IMR-90 (cell line): ENCODE measurements at regions not wholly inside any gene's neighbourhood (a gene's known extent, or its start where the extent isn't known, plus 50 kb on each side); places are given as distances from the start of the nearest gene placed in this dataset.

Experiments used
- ATAC-seq: fragments of 200-7000 bp; cut with Tn5 transposase; 2 replicates; pipeline ENCODE4 v1.9.1; 2020; ENCODE audit warnings: low read depth, mild to moderate bottlenecking, moderate library complexity
- BruUV-seq: library from RNA; stranded (reverse); fragments of 400-500 nt; replicated peaks from 2 replicates; lab custom pipeline; 2021; lab: Mats Ljungman, UMichigan
- CTCF ChIA-PET: fragments of 300-600 bp; formaldehyde crosslinking; extraction: SDS; loops from one replicate; lab custom pipeline; 2021; ENCODE audit warnings: antibody characterized with exemption; lab: Yijun Ruan, JAX
- POLR2A ChIA-PET: fragments of 300-600 bp; sonication (Branson Sonifier 250); formaldehyde crosslinking; loops from one replicate; lab custom pipeline; 2022; ENCODE audit warnings: antibody characterized with exemption; ENCODE audit not compliant: unreplicated experiment; lab: Charles Lee
- DNase-seq: peaks from one replicate; pipeline ENCODE4 v3.0.0; 2013
- H2AFZ ChIP-seq: replicated peaks from 2 replicates; pipeline ENCODE3; 2013; ENCODE audit warnings: low read length, mild to moderate bottlenecking; ENCODE audit not compliant: poor library complexity
- H2AK5ac ChIP-seq: 2 replicates; pipeline ENCODE4 v1.6.1; 2013; ENCODE audit warnings: low read depth, low read length, inconsistent platforms
- H2AK9ac ChIP-seq: replicated peaks from 2 replicates; pipeline ENCODE3; 2013; ENCODE audit warnings: mild to moderate bottlenecking, low read depth, low read length, moderate library complexity; ENCODE audit not compliant: poor library complexity
- H2BK120ac ChIP-seq: 2 replicates; pipeline ENCODE4 v1.6.1; 2013; ENCODE audit warnings: low read depth, low read length, inconsistent platforms
- H2BK15ac ChIP-seq: 3 replicates; pipeline ENCODE4 v1.6.1; 2013; ENCODE audit warnings: low read depth, low read length, inconsistent platforms
- H2BK20ac ChIP-seq: 2 replicates; pipeline ENCODE4 v1.6.1; 2013; ENCODE audit warnings: low read depth, mild to moderate bottlenecking, inconsistent platforms, low read length, moderate library complexity
- H2BK5ac ChIP-seq: 2 replicates; pipeline ENCODE4 v1.6.1; 2013; ENCODE audit warnings: mild to moderate bottlenecking, low read depth, low read length, inconsistent platforms; ENCODE audit not compliant: poor library complexity, severe bottlenecking
- H3K14ac ChIP-seq: replicated peaks from 2 replicates; pipeline ENCODE4 v1.6.1; 2013; ENCODE audit warnings: low read depth, low read length, inconsistent platforms
- H3K18ac ChIP-seq: 2 replicates; pipeline ENCODE4 v1.6.1; 2013; ENCODE audit warnings: low read depth, low read length, control low read depth
- H3K23ac ChIP-seq: 2 replicates; pipeline ENCODE4 v1.6.1; 2013; ENCODE audit warnings: low read depth, low read length, inconsistent platforms
- H3K27ac ChIP-seq: 2 replicates; pipeline ENCODE4 v1.5.1; 2013; ENCODE audit warnings: mild to moderate bottlenecking, control low read depth, low read length; ENCODE audit not compliant: insufficient read depth
- H3K27me3 ChIP-seq: 2 replicates; pipeline ENCODE4 v1.6.1; 2013; ENCODE audit warnings: low read length; ENCODE audit not compliant: control insufficient read depth, insufficient read depth
- H3K36me3 ChIP-seq: 2 replicates; pipeline ENCODE4 v1.6.1; 2013; ENCODE audit warnings: low read length, mixed read lengths; ENCODE audit not compliant: control insufficient read depth, insufficient read depth
- H3K4ac ChIP-seq: 2 replicates; pipeline ENCODE4 v1.6.1; 2013; ENCODE audit warnings: low read depth, low read length, inconsistent platforms
- H3K4me1 ChIP-seq: 2 replicates; pipeline ENCODE4 v1.6.1; 2013; ENCODE audit warnings: low read length, mixed read lengths; ENCODE audit not compliant: control insufficient read depth, insufficient read depth
- H3K4me2 ChIP-seq: 2 replicates; pipeline ENCODE4 v1.6.1; 2013; ENCODE audit warnings: low read depth, mild to moderate bottlenecking, control low read depth, low read length, moderate library complexity
- H3K4me3 ChIP-seq: 2 replicates; pipeline ENCODE4 v1.5.1; 2013; ENCODE audit warnings: low read depth, mild to moderate bottlenecking, control low read depth, low read length, moderate library complexity; ENCODE audit not compliant: insufficient read depth
- H3K56ac ChIP-seq: 2 replicates; pipeline ENCODE4 v1.6.1; 2013; ENCODE audit warnings: low read length, inconsistent platforms; ENCODE audit not compliant: insufficient read depth; ENCODE audit errors: extremely low read depth
- H3K79me1 ChIP-seq, 2 experiments: 2 replicates each; pipeline ENCODE4 v1.6.1; 2013; ENCODE audit warnings: low read length in 2 of 2, inconsistent platforms in 1 of 2, low read depth in 1 of 2
- H3K9ac ChIP-seq: 2 replicates; pipeline ENCODE4 v1.6.1; 2013; ENCODE audit warnings: low read depth, low read length, control low read depth
- H3K9me1 ChIP-seq: 2 replicates; pipeline ENCODE4 v1.6.1; 2013; ENCODE audit warnings: low read length, inconsistent platforms; ENCODE audit not compliant: insufficient read depth
- H3K9me3 ChIP-seq: 2 replicates; pipeline ENCODE4 v1.6.1; 2013; ENCODE audit warnings: low read length; ENCODE audit not compliant: control insufficient read depth, insufficient read depth
- H4K20me1 ChIP-seq: 2 replicates; pipeline ENCODE4 v1.6.1; 2013; ENCODE audit warnings: low read length, inconsistent platforms; ENCODE audit not compliant: insufficient read depth
- H4K5ac ChIP-seq: 2 replicates; pipeline ENCODE4 v1.6.1; 2013; ENCODE audit warnings: mild to moderate bottlenecking, low read depth, low read length, control low read depth
- H4K8ac ChIP-seq, 2 experiments: 2 replicates each; pipeline ENCODE4 v1.6.1; 2013; ENCODE audit warnings: low read depth in 2 of 2, low read length in 2 of 2, control low read depth in 1 of 2, inconsistent platforms in 1 of 2
- H4K91ac ChIP-seq: 2 replicates; pipeline ENCODE4 v1.6.1; 2013; ENCODE audit warnings: low read depth, low read length, inconsistent platforms; ENCODE audit not compliant: insufficient read depth
- BHLHE40 ChIP-seq: fragments of 150-350 bp; IDR thresholded peaks from 2 replicates; pipeline ENCODE4 v1.6.1; 2016; ENCODE audit warnings: mild to moderate bottlenecking, low read depth, low read length
- ELK1 ChIP-seq: fragments of 150-350 bp; IDR thresholded peaks from 2 replicates; pipeline ENCODE4 v1.6.1; 2016; ENCODE audit warnings: low read depth, mild to moderate bottlenecking, low read length, moderate library complexity, borderline replicate concordance
- FOS ChIP-seq: fragments of 150-350 bp; IDR thresholded peaks from 2 replicates; pipeline ENCODE4 v1.6.1; 2016; ENCODE audit warnings: low read depth, low read length
- MAFK ChIP-seq: IDR thresholded peaks from 2 replicates; pipeline ENCODE4 v1.6.1; 2012; ENCODE audit warnings: low read depth, low read length, improper control_type of control experiment
- MAZ ChIP-seq: IDR thresholded peaks from 2 replicates; pipeline ENCODE4 v1.6.1; 2012; ENCODE audit warnings: low read depth, mild to moderate bottlenecking, low read length, improper control_type of control experiment, moderate library complexity, borderline replicate concordance
- NFE2L2 ChIP-seq: fragments of 150-350 bp; IDR thresholded peaks from 2 replicates; pipeline ENCODE4 v1.6.1; 2016; ENCODE audit warnings: low read depth, mild to moderate bottlenecking, low read length
- RAD21 ChIP-seq: IDR thresholded peaks from 2 replicates; pipeline ENCODE4 v1.6.1; 2012; ENCODE audit warnings: low read length, improper control_type of control experiment
- RFX5 ChIP-seq: IDR thresholded peaks from 2 replicates; pipeline ENCODE4 v1.8.0; 2012; ENCODE audit warnings: low read depth, mild to moderate bottlenecking, low read length, moderate library complexity
- SMC3 ChIP-seq: fragments of 150-350 bp; IDR thresholded peaks from 2 replicates; pipeline ENCODE4 v1.6.1; 2016; ENCODE audit warnings: low read depth, mild to moderate bottlenecking, antibody characterized with exemption, low read length, moderate library complexity
- WGBS, 2 experiments: methylation state at CpG; one replicate each; pipeline versions ENCODE4 v1.1.5 to v1.1.7; 2013; ENCODE audit warnings: missing lambda C conversion rate in 2 of 2; ENCODE audit not compliant: insufficient read length in 1 of 2; ENCODE audit errors: extremely low coverage in 2 of 2; 5-methylcytosine and 5-hydroxymethylcytosine counted together
- dilution Hi-C: fragments of 300-500 bp; cut with HindIII; formaldehyde crosslinking; loops from one replicate; pipeline ENCODE4 v1.14.3; 2018; ENCODE audit warnings: low sequenced_read_pairs; ENCODE audit not compliant: unreplicated experiment
- in situ Hi-C: fragments of 300-500 bp; cut with MboI; formaldehyde crosslinking; loops from 3 replicates; pipeline ENCODE4 v1.14.3; 2019; ENCODE audit warnings: low sequenced_read_pairs, inconsistent platforms, mixed read lengths
- intact Hi-C: fragments of 100-400 bp; cut with micrococcal nuclease; formaldehyde crosslinking; loops from 2 replicates; pipeline ENCODE4 v1.10.0; 2022
- TF ChIP-seq, protein P1 (sequence below): conservative IDR thresholded peaks from 2 replicates; pipeline ENCODE4 v1.5.1; 2012; ENCODE audit warnings: mild to moderate bottlenecking, low read depth, low read length, improper control_type of control experiment

- H2BK20ac ChIP-seq, result no peak overlapping the region
- H3K14ac ChIP-seq, result no peak overlapping the region
- intact Hi-C loops, result no loop called here
- TF ChIP-seq BHLHE40, result no peak
- TF ChIP-seq FOS, result no peak
- TF ChIP-seq MAZ, result no peak
- no peak for TF ChIP-seq MAFK
- no peak for TF ChIP-seq ELK1
- no peak for TF ChIP-seq SMC3
- no peak for TF ChIP-seq NFE2L2
- no peak for TF ChIP-seq RAD21
- TF ChIP-seq, protein P1, sequence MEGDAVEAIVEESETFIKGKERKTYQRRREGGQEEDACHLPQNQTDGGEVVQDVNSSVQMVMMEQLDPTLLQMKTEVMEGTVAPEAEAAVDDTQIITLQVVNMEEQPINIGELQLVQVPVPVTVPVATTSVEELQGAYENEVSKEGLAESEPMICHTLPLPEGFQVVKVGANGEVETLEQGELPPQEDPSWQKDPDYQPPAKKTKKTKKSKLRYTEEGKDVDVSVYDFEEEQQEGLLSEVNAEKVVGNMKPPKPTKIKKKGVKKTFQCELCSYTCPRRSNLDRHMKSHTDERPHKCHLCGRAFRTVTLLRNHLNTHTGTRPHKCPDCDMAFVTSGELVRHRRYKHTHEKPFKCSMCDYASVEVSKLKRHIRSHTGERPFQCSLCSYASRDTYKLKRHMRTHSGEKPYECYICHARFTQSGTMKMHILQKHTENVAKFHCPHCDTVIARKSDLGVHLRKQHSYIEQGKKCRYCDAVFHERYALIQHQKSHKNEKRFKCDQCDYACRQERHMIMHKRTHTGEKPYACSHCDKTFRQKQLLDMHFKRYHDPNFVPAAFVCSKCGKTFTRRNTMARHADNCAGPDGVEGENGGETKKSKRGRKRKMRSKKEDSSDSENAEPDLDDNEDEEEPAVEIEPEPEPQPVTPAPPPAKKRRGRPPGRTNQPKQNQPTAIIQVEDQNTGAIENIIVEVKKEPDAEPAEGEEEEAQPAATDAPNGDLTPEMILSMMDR, result no peak
- TF ChIP-seq RFX5, result no peak
- H3K18ac ChIP-seq, result no peak overlapping the region
- WGBS, 2 experiments, result no CpG with 5 or more reads among the region's 14 CpGs
- H3K4me3 ChIP-seq, result no peak overlapping the region
- H2BK15ac ChIP-seq, result no peak overlapping the region
- no peaks in the 10 kb centered on the region for H3K36me3 ChIP-seq
- no peak overlapping the region for H2AFZ ChIP-seq
- no peak overlapping the region for H2AK9ac ChIP-seq
- no peaks in the 10 kb centered on the region for H3K27me3 ChIP-seq
- no peak overlapping the region for H3K56ac ChIP-seq
- H3K9me1 ChIP-seq, result no peaks in the 10 kb centered on the region
- ChIA-PET POLR2A (no interaction called here), CTCF (no interaction called here)
- no peak overlapping the region for H3K4me2 ChIP-seq
- H4K20me1 ChIP-seq, result no peaks in the 10 kb centered on the region
- H3K27ac ChIP-seq, result no peak overlapping the region
- no peak overlapping the region for H4K91ac ChIP-seq
- no peaks in the 10 kb centered on the region for H3K79me1 ChIP-seq
- dilution Hi-C loops, result no loop called here
- H2AK5ac ChIP-seq, result no peak overlapping the region
- peaks cover 10% of the 10 kb centered on the region for H3K9me3 ChIP-seq
- H4K8ac ChIP-seq, result no peak overlapping the region
- no peak overlapping the region for H4K5ac ChIP-seq
- no peak overlapping the region for H2BK120ac ChIP-seq
- no TSS peak for BruUV-seq
- H2BK5ac ChIP-seq, result no peak overlapping the region
- no peak overlapping the region for H3K9ac ChIP-seq
- DNase-seq, result no peak
- no peak for ATAC-seq
- H3K23ac ChIP-seq, result no peak overlapping the region
- no peaks in the 10 kb centered on the region for H3K4me1 ChIP-seq
- in situ Hi-C loops, result no loop called here
- H3K4ac ChIP-seq, result no peak overlapping the region
These were observed 207.2 kb downstream of the AACS start for GRCh38 chr12:125272383-125272933.
